Kidney (tissue), 13 donors: ENCODE measurements at regions not wholly inside any gene's neighbourhood (a gene's known extent, or its start where the extent isn't known, plus 50 kb on each side); places are given as distances from the start of the nearest gene placed in this dataset.

Experiments used
- DNase-seq, 5 donors: peaks; one replicate each; pipeline ENCODE4 v3.0.0-alpha.2; 2013 to 2020
- FAIRE-seq: peaks from 2 replicates; lab custom pipeline; 2012; peaks lifted over from hg19 to GRCh38; lab: Jason Lieb, UNC
- H3K27ac ChIP-seq, 2 donors: one replicate each; pipeline ENCODE4 v1.7.0; 2013; ENCODE audit warnings: low read depth in 2 of 2, low read length in 2 of 2, inconsistent platforms in 1 of 2
- H3K27me3 ChIP-seq: one replicate; pipeline ENCODE4 v1.7.1; 2013; ENCODE audit warnings: low read length, inconsistent platforms; ENCODE audit not compliant: control insufficient read depth, insufficient read depth
- H3K36me3 ChIP-seq, 3 donors: one replicate each; pipeline versions ENCODE4 v1.7.0 to v1.7.1; 2013; ENCODE audit warnings: low read length in 3 of 3, control low read depth in 1 of 3, inconsistent platforms in 1 of 3; ENCODE audit not compliant: insufficient read depth in 3 of 3, control insufficient read depth in 2 of 3
- H3K4me1 ChIP-seq, 3 donors: one replicate each; pipeline versions ENCODE4 v1.7.0 to v1.7.1; 2013; ENCODE audit warnings: low read length in 3 of 3, inconsistent platforms in 1 of 3, low read depth in 1 of 3; ENCODE audit not compliant: control insufficient read depth in 2 of 3, insufficient read depth in 2 of 3
- H3K4me3 ChIP-seq, 3 donors: one replicate each; pipeline versions ENCODE4 v1.7.0 to v1.8.1; 2013; ENCODE audit warnings: low read length in 3 of 3, control low read depth in 1 of 3, inconsistent platforms in 1 of 3
- H3K9ac ChIP-seq, 3 donors: one replicate each; pipeline versions ENCODE4 v1.7.0 to v1.7.1; 2013; ENCODE audit warnings: low read length in 3 of 3, control low read depth in 1 of 3, inconsistent platforms in 1 of 3
- H3K9me3 ChIP-seq, 3 donors: one replicate each; pipeline versions ENCODE4 v1.7.0 to v1.7.1; 2013; ENCODE audit warnings: low read length in 3 of 3, control low read depth in 1 of 3, inconsistent platforms in 1 of 3; ENCODE audit not compliant: control insufficient read depth in 2 of 3, insufficient read depth in 1 of 3
- intact Hi-C: fragments of 100-400 bp; cut with DNase I; formaldehyde crosslinking; loops from one replicate; pipeline ENCODE4 v1.11.1; 2022
- TF ChIP-seq, protein P1 (sequence below): IDR thresholded peaks from 3 replicates; pipeline ENCODE4 v1.5.1; 2012; ENCODE audit warnings: mild to moderate bottlenecking, moderate library complexity, borderline replicate concordance; ENCODE audit not compliant: insufficient read depth; ENCODE audit errors: extremely low read depth
- donor health status: control.
- donor health status: control.
- donor health status: control.
- donor health status: control.
- donor health status: control.
- donor health status: DM: yes; HTN: yes; CAD: no.
- donor health status: Normal renal cell carcinoma (clear cell type).

DNA sequence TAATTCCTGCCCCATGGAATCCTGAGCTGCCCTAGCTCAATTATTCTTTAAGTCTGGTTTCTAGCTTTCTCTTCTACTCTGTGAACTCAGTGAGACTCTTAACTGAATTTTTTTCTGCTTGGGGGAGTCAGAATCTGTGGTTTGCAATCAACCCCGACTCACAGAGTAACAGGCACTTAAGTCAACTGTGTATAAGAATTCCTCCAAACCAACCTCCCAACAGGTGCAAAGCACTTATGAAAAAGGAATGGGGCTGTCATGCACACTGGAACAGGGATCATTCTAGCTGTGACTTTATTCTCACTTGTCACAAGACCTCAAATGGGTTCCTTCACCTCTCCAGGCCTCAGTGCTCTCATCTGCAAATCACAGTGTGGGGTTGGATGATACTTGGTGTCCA, 60.3 kb upstream of the SYT6 start:
- DNase-seq, result no peak
- H3K4me3 ChIP-seq, result no peak overlapping the region
- H3K9me3 ChIP-seq, result no peaks in the 10 kb centered on the region
- no peaks in the 10 kb centered on the region for H3K27me3 ChIP-seq
- H3K9ac ChIP-seq, result no peak overlapping the region
- FAIRE-seq, result no peak
- peaks cover 0 to 4% (median 4%) of the 10 kb centered on the region in 3 donors for H3K4me1 ChIP-seq
- intact Hi-C loops, result no loop called here
- H3K36me3 ChIP-seq, result no peaks in the 10 kb centered on the region
- TF ChIP-seq, protein P1, sequence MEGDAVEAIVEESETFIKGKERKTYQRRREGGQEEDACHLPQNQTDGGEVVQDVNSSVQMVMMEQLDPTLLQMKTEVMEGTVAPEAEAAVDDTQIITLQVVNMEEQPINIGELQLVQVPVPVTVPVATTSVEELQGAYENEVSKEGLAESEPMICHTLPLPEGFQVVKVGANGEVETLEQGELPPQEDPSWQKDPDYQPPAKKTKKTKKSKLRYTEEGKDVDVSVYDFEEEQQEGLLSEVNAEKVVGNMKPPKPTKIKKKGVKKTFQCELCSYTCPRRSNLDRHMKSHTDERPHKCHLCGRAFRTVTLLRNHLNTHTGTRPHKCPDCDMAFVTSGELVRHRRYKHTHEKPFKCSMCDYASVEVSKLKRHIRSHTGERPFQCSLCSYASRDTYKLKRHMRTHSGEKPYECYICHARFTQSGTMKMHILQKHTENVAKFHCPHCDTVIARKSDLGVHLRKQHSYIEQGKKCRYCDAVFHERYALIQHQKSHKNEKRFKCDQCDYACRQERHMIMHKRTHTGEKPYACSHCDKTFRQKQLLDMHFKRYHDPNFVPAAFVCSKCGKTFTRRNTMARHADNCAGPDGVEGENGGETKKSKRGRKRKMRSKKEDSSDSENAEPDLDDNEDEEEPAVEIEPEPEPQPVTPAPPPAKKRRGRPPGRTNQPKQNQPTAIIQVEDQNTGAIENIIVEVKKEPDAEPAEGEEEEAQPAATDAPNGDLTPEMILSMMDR, result no peak
- H3K27ac ChIP-seq, result no peak overlapping the region

DNA sequence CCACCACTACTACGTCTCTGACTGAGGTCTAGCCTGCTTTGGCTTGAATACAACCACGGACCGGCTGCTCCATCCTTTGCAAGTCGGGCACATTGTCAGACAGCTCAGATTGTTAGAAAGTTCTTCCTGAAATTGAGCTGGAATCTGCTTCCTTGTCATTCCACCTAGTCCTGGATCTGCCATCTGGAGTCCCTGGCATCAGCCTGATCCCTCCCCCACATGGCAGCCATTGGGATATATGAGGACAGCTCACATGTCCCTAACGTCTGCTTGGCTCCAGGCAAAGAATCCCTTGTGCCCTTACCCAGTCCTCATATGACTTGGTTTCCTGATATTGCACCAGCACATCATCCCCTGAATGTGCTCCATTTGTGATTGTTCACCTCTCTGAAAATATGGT, 56.3 kb upstream of the SYT6 start:
- FAIRE-seq (no peak), DNase-seq (no peak)
- no peaks in the 10 kb centered on the region for H3K9me3 ChIP-seq
- no peaks in the 10 kb centered on the region for H3K27me3 ChIP-seq
- H3K9ac ChIP-seq, result no peak overlapping the region
- H3K36me3 ChIP-seq, result no peaks in the 10 kb centered on the region
- H3K4me1 ChIP-seq, result no peaks in the 10 kb centered on the region
- intact Hi-C loops, result no loop called here
- TF ChIP-seq, protein P1, result no peak
- no peak overlapping the region for H3K4me3 ChIP-seq
- H3K27ac ChIP-seq, result no peak overlapping the region

DNA sequence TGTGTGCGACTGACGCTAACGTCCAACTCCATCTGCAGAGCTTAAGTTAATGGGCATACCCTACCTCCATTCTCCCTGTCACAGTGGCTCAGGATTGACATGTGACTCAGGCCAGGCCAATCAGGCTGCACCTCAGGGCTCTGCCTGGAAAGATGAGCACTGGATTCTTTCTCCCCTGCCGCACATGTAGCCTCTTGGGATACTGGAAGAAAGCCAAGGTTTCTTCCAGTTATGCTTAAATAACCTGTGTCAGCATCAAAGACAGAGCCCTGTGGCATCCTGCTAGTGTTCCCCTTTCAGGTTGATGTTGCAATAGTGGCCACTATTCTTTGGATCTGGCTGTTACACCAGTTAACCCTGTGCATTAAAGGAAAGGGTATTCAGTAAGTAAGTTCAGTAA, 55.0 kb upstream of the SYT6 start:
- Histone ChIP-seq H3K4me3 (no peak overlapping the region), H3K27me3 (no peaks in the 10 kb centered on the region), H3K27ac (no peak overlapping the region), H3K9ac (no peak overlapping the region), H3K4me1 (no peaks in the 10 kb centered on the region), H3K36me3 (no peaks in the 10 kb centered on the region), H3K9me3 (no peaks in the 10 kb centered on the region)
- no peak for DNase-seq
- TF ChIP-seq, protein P1, result no peak
- FAIRE-seq, result no peak
- intact Hi-C loops, result no loop called here

DNA sequence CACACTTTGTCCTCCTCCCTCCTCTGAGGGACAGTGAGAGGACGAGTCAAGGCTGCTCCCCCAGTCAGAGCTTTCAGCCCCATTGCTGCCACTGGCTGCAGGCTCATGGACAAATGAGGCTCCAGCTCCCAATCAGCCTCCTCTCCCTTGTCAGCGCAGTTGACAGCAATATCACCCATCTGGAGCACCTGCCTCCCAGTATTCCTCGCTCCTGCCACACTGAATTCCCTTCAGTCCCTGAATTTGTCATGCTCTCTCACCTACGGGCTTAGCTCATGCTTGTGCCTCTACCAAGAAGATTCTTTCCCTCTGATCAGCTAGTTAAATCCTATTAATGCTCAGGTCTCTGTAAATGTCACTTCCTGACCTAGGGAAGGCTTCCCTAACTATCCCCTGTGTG, 54.4 kb upstream of the SYT6 start:
- no peak overlapping the region for H3K4me3 ChIP-seq
- TF ChIP-seq, protein P1, result no peak
- no peak for DNase-seq
- H3K9me3 ChIP-seq, result no peaks in the 10 kb centered on the region
- FAIRE-seq, result no peak
- H3K27me3 ChIP-seq, result no peaks in the 10 kb centered on the region
- no peaks in the 10 kb centered on the region for H3K4me1 ChIP-seq
- no peak overlapping the region for H3K27ac ChIP-seq
- intact Hi-C loops, result no loop called here
- no peaks in the 10 kb centered on the region for H3K36me3 ChIP-seq
- no peak overlapping the region for H3K9ac ChIP-seq
